ENCODE measurements at regions not wholly inside any gene's neighbourhood (a gene's known extent, or its start where the extent isn't known, plus 50 kb on each side); places are given as distances from the start of the nearest gene placed in this dataset.

DNA sequence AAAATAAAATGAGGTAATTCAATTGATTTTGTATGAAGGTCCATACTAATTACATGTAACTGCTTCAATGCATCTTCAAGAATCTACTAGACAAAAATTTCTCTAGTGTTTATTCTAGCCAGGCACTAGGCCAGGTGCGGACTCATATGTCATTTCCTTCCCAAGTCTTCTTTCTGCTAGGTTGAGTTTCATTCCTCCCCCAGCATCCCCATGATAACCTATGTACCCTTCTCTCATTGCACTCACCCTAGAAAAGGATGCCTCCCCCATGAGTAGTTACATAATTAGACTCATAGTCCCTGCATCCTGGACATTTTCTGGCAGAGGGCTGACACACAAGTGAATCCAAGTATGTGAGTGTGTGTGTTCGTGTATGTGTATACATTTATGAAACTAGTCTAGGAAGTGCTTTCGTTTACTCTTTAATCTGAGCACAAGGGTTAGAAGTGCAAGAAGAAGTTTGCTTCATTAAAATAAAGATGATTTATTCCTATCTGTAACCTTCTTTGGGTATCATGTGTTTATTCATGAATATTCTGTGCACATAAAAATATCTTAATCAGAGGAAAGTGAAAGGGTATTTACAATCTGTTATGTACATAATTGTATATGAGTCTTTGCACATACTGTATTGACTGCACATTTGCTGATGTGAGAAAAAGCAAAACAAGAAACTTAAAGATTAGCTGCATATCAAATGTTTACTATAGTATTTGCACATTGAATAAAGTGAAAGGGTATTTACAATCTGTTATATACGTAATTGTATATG, 585.6 kb upstream of the ZNF717 start:
- Histone ChIP-seq H3K4me3 (no peak overlapping the region), H3K27ac (no peak overlapping the region), H3K9me3 (no peaks in the 10 kb centered on the region), H3K36me3 (no peaks in the 10 kb centered on the region), H3K27me3 (replicated peaks; ENCODE audit: insufficient read depth) (no peaks in the 10 kb centered on the region), H3K4me1 (ENCODE audit: control insufficient read depth in 1 of 2, low read depth in 2 of 2) (no peaks in the 10 kb centered on the region)
- ATAC-seq (ENCODE audit: insufficient number of reproducible peaks, low FRiP score, low read depth): no peak
- TF ChIP-seq, protein P1, sequence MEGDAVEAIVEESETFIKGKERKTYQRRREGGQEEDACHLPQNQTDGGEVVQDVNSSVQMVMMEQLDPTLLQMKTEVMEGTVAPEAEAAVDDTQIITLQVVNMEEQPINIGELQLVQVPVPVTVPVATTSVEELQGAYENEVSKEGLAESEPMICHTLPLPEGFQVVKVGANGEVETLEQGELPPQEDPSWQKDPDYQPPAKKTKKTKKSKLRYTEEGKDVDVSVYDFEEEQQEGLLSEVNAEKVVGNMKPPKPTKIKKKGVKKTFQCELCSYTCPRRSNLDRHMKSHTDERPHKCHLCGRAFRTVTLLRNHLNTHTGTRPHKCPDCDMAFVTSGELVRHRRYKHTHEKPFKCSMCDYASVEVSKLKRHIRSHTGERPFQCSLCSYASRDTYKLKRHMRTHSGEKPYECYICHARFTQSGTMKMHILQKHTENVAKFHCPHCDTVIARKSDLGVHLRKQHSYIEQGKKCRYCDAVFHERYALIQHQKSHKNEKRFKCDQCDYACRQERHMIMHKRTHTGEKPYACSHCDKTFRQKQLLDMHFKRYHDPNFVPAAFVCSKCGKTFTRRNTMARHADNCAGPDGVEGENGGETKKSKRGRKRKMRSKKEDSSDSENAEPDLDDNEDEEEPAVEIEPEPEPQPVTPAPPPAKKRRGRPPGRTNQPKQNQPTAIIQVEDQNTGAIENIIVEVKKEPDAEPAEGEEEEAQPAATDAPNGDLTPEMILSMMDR (IDR thresholded peaks at IDR 0.05): no peak
- DNase-seq (ENCODE audit: low spot score): no peak

DNA sequence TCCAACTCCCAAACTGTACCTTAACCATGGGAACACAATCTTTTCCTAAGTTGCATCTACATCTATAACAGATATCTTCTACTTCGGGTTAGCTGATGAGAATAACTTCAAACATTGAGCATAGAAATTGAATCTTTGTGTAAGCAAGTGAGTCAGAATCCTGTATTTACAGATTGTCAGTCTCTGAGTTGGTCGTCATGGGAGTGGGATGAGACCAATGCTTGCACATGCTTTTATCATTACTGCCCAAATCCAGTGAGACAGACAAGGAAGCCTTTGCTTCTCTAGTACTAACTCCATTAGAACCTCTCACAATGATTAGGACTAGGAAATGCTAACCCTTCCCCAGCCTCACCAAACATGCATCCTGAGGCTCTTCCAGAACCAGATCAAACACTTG, 587.1 kb upstream of the ZNF717 start:
- no peaks in the 10 kb centered on the region for H3K9me3 ChIP-seq
- DNase-seq (ENCODE audit: low spot score): no peak
- no peaks in the 10 kb centered on the region for H3K36me3 ChIP-seq
- H3K27ac ChIP-seq: no peak overlapping the region
- ATAC-seq (ENCODE audit: insufficient number of reproducible peaks, low FRiP score, low read depth): no peak
- no peak overlapping the region for H3K4me3 ChIP-seq
- H3K27me3 ChIP-seq (replicated peaks; ENCODE audit: insufficient read depth): no peaks in the 10 kb centered on the region
- H3K4me1 ChIP-seq (ENCODE audit: control insufficient read depth in 1 of 2, low read depth in 2 of 2): no peaks in the 10 kb centered on the region
- TF ChIP-seq, protein P1 (IDR thresholded peaks at IDR 0.05): no peak

DNA sequence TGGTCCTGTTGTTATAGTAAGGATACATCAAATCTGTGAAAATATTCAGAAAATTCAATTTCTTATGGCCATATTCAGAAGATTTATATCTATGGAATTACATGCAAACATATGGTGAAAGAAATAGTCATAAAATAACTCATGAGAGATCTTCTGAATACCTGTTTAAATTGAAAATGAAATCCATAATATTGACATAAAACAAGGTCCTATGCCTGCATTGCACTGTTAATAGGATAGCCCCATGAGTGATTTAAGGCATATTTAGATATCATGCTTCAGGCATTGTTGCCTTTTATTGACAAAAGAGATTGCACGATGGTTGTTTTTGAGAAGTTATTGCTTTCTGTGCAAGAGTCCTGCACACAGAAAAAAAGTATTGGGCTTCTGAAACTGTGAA, 591.7 kb upstream of the ZNF717 start:
- Histone ChIP-seq H3K27me3 (replicated peaks; ENCODE audit: insufficient read depth) (no peaks in the 10 kb centered on the region), H3K9me3 (no peaks in the 10 kb centered on the region), H3K4me3 (no peak overlapping the region), H3K4me1 (ENCODE audit: control insufficient read depth in 1 of 2, low read depth in 2 of 2) (no peaks in the 10 kb centered on the region), H3K27ac (no peak overlapping the region), H3K36me3 (no peaks in the 10 kb centered on the region)
- ATAC-seq (ENCODE audit: insufficient number of reproducible peaks, low FRiP score, low read depth) (no peak), DNase-seq (ENCODE audit: low spot score) (no peak)
- TF ChIP-seq, protein P1 (IDR thresholded peaks at IDR 0.05): no peak

DNA sequence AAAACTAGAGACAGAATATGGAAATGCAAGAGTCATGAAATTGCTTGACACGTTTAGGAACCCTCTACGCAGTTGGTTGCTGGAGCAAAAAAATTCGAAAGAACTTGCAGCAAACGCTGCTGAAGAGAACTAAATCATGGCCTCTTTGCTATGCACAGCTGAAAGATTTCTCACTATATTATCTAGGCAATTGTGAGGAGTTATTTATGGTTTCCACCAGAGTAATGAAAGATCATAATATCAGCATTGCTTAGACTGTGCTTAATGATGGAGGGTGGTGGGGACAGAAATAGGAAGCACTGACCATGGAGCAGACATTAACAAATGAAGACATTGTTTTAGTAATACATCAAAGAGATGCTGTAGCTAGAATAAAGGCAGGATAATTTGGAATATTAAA, 593.4 kb upstream of the ZNF717 start:
- ATAC-seq (ENCODE audit: insufficient number of reproducible peaks, low FRiP score, low read depth) (no peak), DNase-seq (ENCODE audit: low spot score) (no peak)
- Histone ChIP-seq H3K4me1 (ENCODE audit: control insufficient read depth in 1 of 2, low read depth in 2 of 2) (no peaks in the 10 kb centered on the region), H3K27ac (no peak overlapping the region), H3K9me3 (no peaks in the 10 kb centered on the region), H3K4me3 (no peak overlapping the region), H3K36me3 (no peaks in the 10 kb centered on the region), H3K27me3 (replicated peaks; ENCODE audit: insufficient read depth) (no peaks in the 10 kb centered on the region)
- TF ChIP-seq, protein P1 (IDR thresholded peaks at IDR 0.05): no peak

DNA sequence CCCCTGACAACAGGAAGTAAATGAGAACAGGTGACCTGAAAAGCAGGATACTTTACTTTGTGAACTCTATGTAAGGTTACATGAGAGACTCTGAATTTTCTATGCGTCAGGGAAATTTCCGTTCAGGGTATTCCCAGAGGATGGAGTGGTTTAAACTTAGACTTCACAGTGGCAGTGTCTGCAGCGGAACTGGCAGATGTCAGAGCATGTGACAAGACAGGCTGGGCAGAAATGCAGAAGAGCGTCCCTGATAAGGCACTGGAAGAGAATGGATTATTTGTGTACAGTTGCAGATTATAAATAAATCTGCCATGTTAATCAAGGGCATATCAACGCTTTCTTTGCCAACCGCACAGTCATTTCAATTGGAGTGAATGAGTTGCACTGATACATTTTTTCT, 598.4 kb upstream of the ZNF717 start:
- no peak for ATAC-seq (ENCODE audit: insufficient number of reproducible peaks, low FRiP score, low read depth)
- DNase-seq (ENCODE audit: low spot score): no peak
- TF ChIP-seq, protein P1 (IDR thresholded peaks at IDR 0.05): no peak
- Histone ChIP-seq H3K4me3 (no peak overlapping the region), H3K4me1 (ENCODE audit: control insufficient read depth in 1 of 2, low read depth in 2 of 2) (no peaks in the 10 kb centered on the region), H3K9me3 (no peaks in the 10 kb centered on the region), H3K27ac (no peak overlapping the region), H3K27me3 (replicated peaks; ENCODE audit: insufficient read depth) (no peaks in the 10 kb centered on the region), H3K36me3 (no peaks in the 10 kb centered on the region)

Data from thoracic aorta (tissue), 2 donors.